ENCODE measurements at regions not wholly inside any gene's neighbourhood (a gene's known extent, or its start where the extent isn't known, plus 50 kb on each side); places are given as distances from the start of the nearest gene placed in this dataset.
"Not testable (repeated sequence)": the region's sequence is repeated elsewhere in the genome, so short reads cannot be mapped to it uniquely, and the experiment has no call there.

DNA sequence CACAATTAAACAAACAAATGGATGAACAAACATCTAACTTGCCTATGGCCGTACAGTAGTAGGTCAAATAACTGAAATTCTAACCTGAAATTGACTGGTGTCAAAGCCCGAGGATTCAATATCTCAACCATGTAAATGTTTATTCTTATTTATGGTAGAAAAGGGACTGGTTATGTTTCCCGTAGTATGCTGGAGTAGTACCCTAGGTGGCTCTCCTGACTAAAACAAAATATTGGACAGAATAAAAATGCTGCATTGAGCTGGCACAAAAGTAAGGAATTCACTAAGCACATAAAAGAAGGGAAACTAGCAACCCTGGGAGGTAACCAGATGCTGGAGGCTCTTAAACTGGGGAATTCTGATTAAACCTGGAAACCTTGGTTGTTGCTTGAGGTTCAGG lies 117.1 kb upstream of the PREP start (continued):
- TF ChIP-seq TFCP2L1 (CRISPR knock-in tag; IDR thresholded peaks at IDR 0.05) = no peak
- no peak for TF ChIP-seq PHF8 (IDR thresholded peaks at IDR 0.05; ENCODE audit: borderline replicate concordance, low read depth)
- TF ChIP-seq JUNB (IDR thresholded peaks at IDR 0.05) = no peak
- TF ChIP-seq NPAS2 (CRISPR knock-in tag; IDR thresholded peaks at IDR 0.05; ENCODE audit: borderline replicate concordance) = no peak
- TF ChIP-seq, protein P1, sequence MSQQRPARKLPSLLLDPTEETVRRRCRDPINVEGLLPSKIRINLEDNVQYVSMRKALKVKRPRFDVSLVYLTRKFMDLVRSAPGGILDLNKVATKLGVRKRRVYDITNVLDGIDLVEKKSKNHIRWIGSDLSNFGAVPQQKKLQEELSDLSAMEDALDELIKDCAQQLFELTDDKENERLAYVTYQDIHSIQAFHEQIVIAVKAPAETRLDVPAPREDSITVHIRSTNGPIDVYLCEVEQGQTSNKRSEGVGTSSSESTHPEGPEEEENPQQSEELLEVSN (IDR thresholded peaks at IDR 0.05; ENCODE audit: borderline replicate concordance, low read depth) = no peak
- TF ChIP-seq EP300 (IDR thresholded peaks at IDR 0.05) = peak in 1 of 2 experiments; percentile 47; a peak in 1 of 5 replicates
- TF ChIP-seq HEYL (CRISPR knock-in tag; IDR thresholded peaks at IDR 0.05) = no peak
- TF ChIP-seq ESRRA (IDR thresholded peaks at IDR 0.05; ENCODE audit: borderline replicate concordance, low read length) = no peak
- TF ChIP-seq, protein P2, sequence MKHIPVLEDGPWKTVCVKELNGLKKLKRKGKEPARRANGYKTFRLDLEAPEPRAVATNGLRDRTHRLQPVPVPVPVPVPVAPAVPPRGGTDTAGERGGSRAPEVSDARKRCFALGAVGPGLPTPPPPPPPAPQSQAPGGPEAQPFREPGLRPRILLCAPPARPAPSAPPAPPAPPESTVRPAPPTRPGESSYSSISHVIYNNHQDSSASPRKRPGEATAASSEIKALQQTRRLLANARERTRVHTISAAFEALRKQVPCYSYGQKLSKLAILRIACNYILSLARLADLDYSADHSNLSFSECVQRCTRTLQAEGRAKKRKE (CRISPR knock-in tag; IDR thresholded peaks at IDR 0.05; ENCODE audit: low read depth) = no peak
- TF ChIP-seq MAZ (IDR thresholded peaks at IDR 0.05; ENCODE audit: borderline replicate concordance, low read depth, low read length) = no peak
- TF ChIP-seq HOXA7 (CRISPR knock-in tag; IDR thresholded peaks at IDR 0.05) = no peak
- no peak for TF ChIP-seq JUN (IDR thresholded peaks at IDR 0.05)
- TF ChIP-seq CEBPB (IDR thresholded peaks at IDR 0.05) = peak in 1 of 2 experiments; percentile 17; a peak in 1 of 4 replicates
- peak; percentile 75 to 83 for TF ChIP-seq RAD21 (conservative IDR thresholded peaks at IDR 0.05 in 1 of 2, IDR thresholded peaks at IDR 0.05 in 1 of 2)

DNA sequence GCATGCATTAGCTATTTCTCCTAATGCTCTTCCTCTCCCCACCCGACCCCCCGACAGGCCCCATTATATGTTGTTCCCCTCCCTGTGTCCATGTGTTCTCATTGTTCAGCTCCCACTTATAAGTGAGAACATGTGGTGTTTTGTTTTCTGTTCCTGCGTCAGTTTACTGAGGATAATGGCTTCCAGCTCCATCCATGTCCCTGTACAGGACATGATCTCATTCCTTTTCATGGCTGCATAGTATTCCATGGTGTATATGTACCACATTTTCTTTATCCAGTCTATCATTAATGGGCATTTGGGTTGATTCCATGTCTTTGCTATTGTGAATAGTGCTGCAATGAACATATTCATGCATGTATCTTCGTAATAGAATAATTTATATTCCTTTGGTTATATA lies 116.1 kb upstream of the PREP start:
- H3K4me3 ChIP-seq; CTCF ChIA-PET; H3K4me2 ChIP-seq; DNase-seq (ENCODE audit: low read depth in 1 of 2, low spot score in 1 of 2); H3K9me3 ChIP-seq; POLR2A ChIA-PET; FAIRE-seq; ATAC-seq: not testable (repeated sequence)
- Histone ChIP-seq H3K27ac (peak overlapping the region; percentile 52 to 75; a peak in 2 of 6 replicates), H3K4me1 (peaks cover 30% of the 10 kb centered on the region)
- WGBS (ENCODE audit: missing lambda C conversion rate) = 72% methylated on average over 4 of the region's 4 CpGs

DNA sequence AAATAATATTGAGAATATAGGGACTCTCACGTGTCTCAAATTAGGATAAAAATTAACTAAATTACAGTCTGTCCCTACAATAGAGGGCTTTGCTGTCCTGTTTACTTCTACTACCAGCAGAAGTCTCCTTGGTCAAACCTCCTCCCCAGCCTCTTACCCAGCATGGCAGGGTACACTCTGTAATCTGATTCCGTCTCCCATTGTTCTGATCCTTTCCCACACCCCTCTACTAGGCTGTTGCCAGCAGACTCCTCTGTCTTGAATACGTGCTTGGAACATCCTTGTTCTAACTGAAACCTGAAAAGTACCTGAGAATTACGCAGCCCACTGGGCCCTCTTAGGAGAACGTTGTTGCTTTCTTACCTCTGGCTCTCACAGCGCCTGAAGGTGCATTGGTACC lies 112.2 kb upstream of the PREP start:
- TF ChIP-seq, protein P3, sequence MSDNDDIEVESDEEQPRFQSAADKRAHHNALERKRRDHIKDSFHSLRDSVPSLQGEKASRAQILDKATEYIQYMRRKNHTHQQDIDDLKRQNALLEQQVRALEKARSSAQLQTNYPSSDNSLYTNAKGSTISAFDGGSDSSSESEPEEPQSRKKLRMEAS (IDR thresholded peaks at IDR 0.05) = no peak
- no peak for TF ChIP-seq PHF8 (IDR thresholded peaks at IDR 0.05; ENCODE audit: borderline replicate concordance, low read depth)
- TF ChIP-seq ZSCAN20 (CRISPR knock-in tag; IDR thresholded peaks at IDR 0.05) = no peak
- no peak for TF ChIP-seq RFX5 (IDR thresholded peaks at IDR 0.05)
- TF ChIP-seq RAD21 (conservative IDR thresholded peaks at IDR 0.05 in 1 of 2, IDR thresholded peaks at IDR 0.05 in 1 of 2) = no peak
- TF ChIP-seq HDAC2 (IDR thresholded peaks at IDR 0.05) = no peak
- TF ChIP-seq, protein P2 (CRISPR knock-in tag; IDR thresholded peaks at IDR 0.05; ENCODE audit: low read depth) = no peak
- no peak for TF ChIP-seq MYC (IDR thresholded peaks at IDR 0.05; ENCODE audit: borderline replicate concordance, low read length)
- no peak for TF ChIP-seq BHLHE40 (IDR thresholded peaks at IDR 0.05; ENCODE audit: low read depth, low read length)
- TF ChIP-seq NR3C1 (IDR thresholded peaks at IDR 0.05) = no peak
- TF ChIP-seq KDM5A (IDR thresholded peaks at IDR 0.05) = no peak
- TF ChIP-seq FOSB (CRISPR knock-in tag; IDR thresholded peaks at IDR 0.05) = no peak
- TF ChIP-seq NFE2L2 (conservative IDR thresholded peaks at IDR 0.05; ENCODE audit: low read length) = no peak
- TF ChIP-seq GATA3 (IDR thresholded peaks at IDR 0.05; ENCODE audit: borderline replicate concordance) = no peak
- no peak for TF ChIP-seq SREBF2 (IDR thresholded peaks at IDR 0.05)
- WGBS (ENCODE audit: missing lambda C conversion rate) = 93% methylated on average over 6 of the region's 6 CpGs
- DNase-seq (ENCODE audit: low read depth in 1 of 2, low spot score in 1 of 2) (no peak), FAIRE-seq (no peak), ATAC-seq (no peak)
- Histone ChIP-seq H3K4me3 (no peak overlapping the region), H3K4me2 (no peak overlapping the region), H3K4me1 (peaks cover 14% of the 10 kb centered on the region), H3K27ac (peak overlapping the region in 1 of 2 experiments; percentile 39; a peak in 1 of 6 replicates), H3K9me3 (peaks cover 2% of the 10 kb centered on the region; the same call in 1 of the 3 replicates)
- CTCF ChIA-PET = no interaction called here
- POLR2A ChIA-PET = no interaction called here
